Fibroblast of lung (primary cell): ENCODE measurements at regions not wholly inside any gene's neighbourhood (a gene's known extent, or its start where the extent isn't known, plus 50 kb on each side); places are given as distances from the start of the nearest gene placed in this dataset.
A peak's percentile ranks its signal among the peaks of the same experiment; 100 is the strongest.

Experiments
- DNase-seq, 2 donors: peaks; one replicate each; pipeline versions ENCODE4 v3.0.0 to v3.0.0-alpha.2; 2010; ENCODE audit warnings: low read depth in 2 of 2
- H2AFZ ChIP-seq: 2 replicates; pipeline ENCODE4 v1.5.1; 2012; ENCODE audit warnings: low read length, control low read depth, inconsistent platforms
- H3K27ac ChIP-seq: 2 replicates; pipeline ENCODE4 v1.5.1; 2011; ENCODE audit warnings: low read length, control low read depth; ENCODE audit not compliant: insufficient read depth
- H3K27me3 ChIP-seq: 2 replicates; pipeline ENCODE4 v1.5.1; 2011; ENCODE audit warnings: mild to moderate bottlenecking, low read length; ENCODE audit not compliant: control insufficient read depth, insufficient read depth
- H3K36me3 ChIP-seq: 2 replicates; pipeline ENCODE4 v1.5.1; 2011; ENCODE audit warnings: low read length; ENCODE audit not compliant: control insufficient read depth, insufficient read depth
- H3K4me1 ChIP-seq: 2 replicates; pipeline ENCODE4 v1.5.1; 2011; ENCODE audit warnings: low read length; ENCODE audit not compliant: control insufficient read depth, insufficient read depth; ENCODE audit errors: extremely low read depth
- H3K4me2 ChIP-seq: 2 replicates; pipeline ENCODE4 v1.5.1; 2011; ENCODE audit warnings: low read length, control low read depth; ENCODE audit not compliant: insufficient read depth; ENCODE audit errors: extremely low read depth
- H3K4me3 ChIP-seq, 4 experiments: fragments of 200-600 bp in 1 of 4; sonication (generic) in 1 of 4; replicated peaks in 1 of 4; 2 replicates each; pipeline ENCODE4 v1.5.1; 2011 to 2016; ENCODE audit warnings: low read length in 4 of 4, low read depth in 3 of 4, mild to moderate bottlenecking in 3 of 4, control low read depth in 2 of 4, inconsistent platforms in 1 of 4, mixed read lengths in 1 of 4; ENCODE audit not compliant: insufficient read depth in 1 of 4; ENCODE audit errors: control extremely low read depth in 1 of 4
- H3K79me2 ChIP-seq: 2 replicates; pipeline ENCODE4 v1.5.1; 2012; ENCODE audit warnings: mild to moderate bottlenecking, low read length, inconsistent platforms; ENCODE audit not compliant: control insufficient read depth, insufficient read depth
- H3K9ac ChIP-seq: 2 replicates; pipeline ENCODE4 v1.5.1; 2011; ENCODE audit warnings: mild to moderate bottlenecking, low read length, control low read depth; ENCODE audit not compliant: insufficient read depth
- H3K9me3 ChIP-seq: 2 replicates; pipeline ENCODE4 v1.5.1; 2012; ENCODE audit warnings: low read depth, low read length; ENCODE audit not compliant: control insufficient read depth, insufficient read depth
- H4K20me1 ChIP-seq: 2 replicates; pipeline ENCODE4 v1.5.1; 2011; ENCODE audit warnings: low read length; ENCODE audit not compliant: control insufficient read depth, insufficient read depth; ENCODE audit errors: extremely low read depth
- EZH2 ChIP-seq: IDR thresholded peaks from 2 replicates; pipeline ENCODE4 v1.5.1; 2012; ENCODE audit warnings: low read length, control low read depth, mild to moderate bottlenecking; ENCODE audit errors: missing control alignments
- TF ChIP-seq, protein P1 (sequence below), 2 donors: IDR thresholded peaks in 1 of 2; conservative IDR thresholded peaks in 1 of 2; 1 replicate in 1 of 2; 2 replicates in 1 of 2; pipeline ENCODE4 v1.5.1; 2011 to 2012; ENCODE audit warnings: low read length in 2 of 2, control low read depth in 1 of 2, inconsistent platforms in 1 of 2, low read depth in 1 of 2, mild to moderate bottlenecking in 1 of 2

DNA sequence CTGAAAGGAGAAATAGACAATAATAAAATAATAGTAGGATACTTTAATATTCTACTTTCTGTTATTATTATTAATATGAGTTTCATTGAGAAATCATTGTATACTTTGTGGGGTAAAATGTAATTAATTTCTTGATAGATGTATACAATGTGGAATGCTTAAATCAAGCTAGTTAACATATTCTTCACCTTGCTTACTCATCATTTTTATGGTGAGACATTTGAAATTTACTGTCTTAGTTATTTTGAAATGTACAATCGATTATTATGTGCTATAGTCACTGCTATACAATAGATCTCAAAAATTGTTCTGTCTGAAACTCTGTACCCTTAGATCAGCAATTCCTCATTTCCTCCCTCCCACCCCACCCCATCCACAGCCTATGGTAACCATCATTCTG, 720.3 kb downstream of the RNF144B start:
- Histone ChIP-seq H3K79me2 (no peaks in the 10 kb centered on the region), H3K36me3 (no peaks in the 10 kb centered on the region), H2AFZ (no peak overlapping the region), H3K27ac (no peak overlapping the region), H3K27me3 (no peaks in the 10 kb centered on the region), H3K9me3 (no peaks in the 10 kb centered on the region), H3K9ac (no peak overlapping the region), H3K4me2 (no peak overlapping the region), H4K20me1 (no peaks in the 10 kb centered on the region), H3K4me3 (no peak overlapping the region), H3K4me1 (no peaks in the 10 kb centered on the region)
- TF ChIP-seq, protein P1, sequence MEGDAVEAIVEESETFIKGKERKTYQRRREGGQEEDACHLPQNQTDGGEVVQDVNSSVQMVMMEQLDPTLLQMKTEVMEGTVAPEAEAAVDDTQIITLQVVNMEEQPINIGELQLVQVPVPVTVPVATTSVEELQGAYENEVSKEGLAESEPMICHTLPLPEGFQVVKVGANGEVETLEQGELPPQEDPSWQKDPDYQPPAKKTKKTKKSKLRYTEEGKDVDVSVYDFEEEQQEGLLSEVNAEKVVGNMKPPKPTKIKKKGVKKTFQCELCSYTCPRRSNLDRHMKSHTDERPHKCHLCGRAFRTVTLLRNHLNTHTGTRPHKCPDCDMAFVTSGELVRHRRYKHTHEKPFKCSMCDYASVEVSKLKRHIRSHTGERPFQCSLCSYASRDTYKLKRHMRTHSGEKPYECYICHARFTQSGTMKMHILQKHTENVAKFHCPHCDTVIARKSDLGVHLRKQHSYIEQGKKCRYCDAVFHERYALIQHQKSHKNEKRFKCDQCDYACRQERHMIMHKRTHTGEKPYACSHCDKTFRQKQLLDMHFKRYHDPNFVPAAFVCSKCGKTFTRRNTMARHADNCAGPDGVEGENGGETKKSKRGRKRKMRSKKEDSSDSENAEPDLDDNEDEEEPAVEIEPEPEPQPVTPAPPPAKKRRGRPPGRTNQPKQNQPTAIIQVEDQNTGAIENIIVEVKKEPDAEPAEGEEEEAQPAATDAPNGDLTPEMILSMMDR (conservative IDR thresholded peaks at IDR 0.05 in 1 of 2, IDR thresholded peaks at IDR 0.05 in 1 of 2; ENCODE audit: low read depth in 1 of 2, low read length in 2 of 2), result no peak
- no peak for TF ChIP-seq EZH2
- DNase-seq, result no peak

DNA sequence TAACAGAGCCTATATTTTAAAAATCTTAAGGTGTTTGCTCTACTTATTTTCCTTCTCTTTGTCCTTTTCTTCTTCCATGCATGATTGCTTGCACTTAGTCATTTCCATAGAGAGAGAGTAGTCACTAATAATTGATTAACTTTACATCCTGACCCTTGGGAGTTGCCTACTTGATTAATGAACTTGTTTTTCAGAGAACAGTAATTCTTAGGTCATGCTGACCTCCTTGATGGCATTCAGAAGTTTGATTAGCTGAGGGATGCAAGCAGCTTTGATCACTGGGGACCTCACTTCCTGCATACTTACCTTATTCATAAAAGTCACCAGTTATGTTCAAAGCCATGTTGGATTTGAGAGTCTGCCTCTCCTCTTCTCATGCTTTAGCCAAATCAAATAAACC, 715.6 kb upstream of the ID4 start:
- peak in 1 of 2 donors; percentile 0 for DNase-seq
- Histone ChIP-seq H4K20me1 (no peaks in the 10 kb centered on the region), H3K4me3 (no peak overlapping the region), H3K4me1 (no peaks in the 10 kb centered on the region), H3K27ac (no peak overlapping the region), H3K4me2 (no peak overlapping the region), H3K27me3 (no peaks in the 10 kb centered on the region), H2AFZ (no peak overlapping the region), H3K9me3 (no peaks in the 10 kb centered on the region), H3K36me3 (no peaks in the 10 kb centered on the region), H3K79me2 (no peaks in the 10 kb centered on the region), H3K9ac (no peak overlapping the region)
- TF ChIP-seq, protein P1 (conservative IDR thresholded peaks at IDR 0.05 in 1 of 2, IDR thresholded peaks at IDR 0.05 in 1 of 2; ENCODE audit: low read depth in 1 of 2, low read length in 2 of 2), result no peak
- no peak for TF ChIP-seq EZH2

DNA sequence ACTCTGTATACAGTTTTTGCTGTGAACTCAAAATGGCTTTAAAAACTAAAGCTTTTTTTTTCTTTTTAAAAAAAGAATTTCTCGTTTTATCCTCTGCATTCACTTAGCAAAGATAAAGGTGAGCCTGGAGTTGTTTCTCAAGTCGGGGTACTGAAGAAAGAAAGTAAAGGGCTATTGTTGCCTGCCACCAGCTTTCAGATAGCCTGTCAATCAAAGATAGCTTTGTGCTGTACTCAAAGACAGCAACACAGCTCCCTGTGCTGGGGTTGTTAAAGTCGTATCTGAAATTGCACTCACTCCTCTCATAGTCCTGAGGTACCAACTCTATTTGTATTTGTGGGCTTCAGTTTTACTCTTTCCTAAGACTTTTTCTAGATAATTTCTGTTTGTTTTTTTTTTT, 710.1 kb upstream of the ID4 start:
- Histone ChIP-seq H3K4me3 (no peak overlapping the region), H3K4me1 (no peaks in the 10 kb centered on the region), H4K20me1 (no peaks in the 10 kb centered on the region)

More for the DNA sequence above, 710.1 kb upstream of the ID4 start:
- DNase-seq, result no peak
- Histone ChIP-seq H3K9ac (no peak overlapping the region), H3K27me3 (no peaks in the 10 kb centered on the region), H2AFZ (no peak overlapping the region), H3K79me2 (no peaks in the 10 kb centered on the region), H3K4me2 (no peak overlapping the region), H3K9me3 (no peaks in the 10 kb centered on the region), H3K27ac (no peak overlapping the region), H3K36me3 (no peaks in the 10 kb centered on the region)
- TF ChIP-seq, protein P1 (conservative IDR thresholded peaks at IDR 0.05 in 1 of 2, IDR thresholded peaks at IDR 0.05 in 1 of 2; ENCODE audit: low read depth in 1 of 2, low read length in 2 of 2), result no peak
- TF ChIP-seq EZH2, result no peak
